HL-60 (cell line): ENCODE measurements at regions not wholly inside any gene's neighbourhood (a gene's known extent, or its start where the extent isn't known, plus 50 kb on each side); places are given as distances from the start of the nearest gene placed in this dataset.
"Not testable (repeated sequence)": the region's sequence is repeated elsewhere in the genome, so short reads cannot be mapped to it uniquely, and the experiment has no call there.

ENCODE experiments used
- DNase-seq, 2 experiments: peaks; one replicate each; pipeline ENCODE4 v3.0.0-alpha.2; 2010 to 2020; ENCODE audit warnings: low read depth in 1 of 2, low spot score in 1 of 2
- H3K27ac ChIP-seq: fragments of 250-450 bp; sonication (Bioruptor Pico); replicated peaks from 2 replicates; pipeline ENCODE4 v1.5.1; 2020; ENCODE audit warnings: mild to moderate bottlenecking, moderate library complexity
- H3K27me3 ChIP-seq: fragments of 250-450 bp; sonication (Bioruptor Pico); 2 replicates; pipeline ENCODE4 v1.5.1; 2021; ENCODE audit warnings: mild to moderate bottlenecking, moderate library complexity; ENCODE audit not compliant: insufficient read depth, poor library complexity, severe bottlenecking
- H3K4me3 ChIP-seq: replicated peaks from 2 replicates; pipeline ENCODE4 v1.5.1; 2011; ENCODE audit warnings: mild to moderate bottlenecking, control low read depth, low read length; ENCODE audit not compliant: insufficient read depth
- CTCF ChIP-seq: IDR thresholded peaks from one replicate; pipeline ENCODE4 v1.5.1; 2011; ENCODE audit warnings: low read length, control low read depth, inconsistent platforms; ENCODE audit not compliant: insufficient read depth
- GABPA ChIP-seq: IDR thresholded peaks from 2 replicates; pipeline ENCODE4 v1.6.1; 2012; ENCODE audit warnings: low read depth
- POLR2AphosphoS5 ChIP-seq: IDR thresholded peaks from 2 replicates; pipeline ENCODE4 v1.6.1; 2012; ENCODE audit warnings: low read depth
- REST ChIP-seq: IDR thresholded peaks from 2 replicates; pipeline ENCODE4 v1.6.1; 2012; ENCODE audit warnings: low read depth; ENCODE audit not compliant: insufficient replicate concordance
- SPI1 ChIP-seq: IDR thresholded peaks from 2 replicates; pipeline ENCODE4 v1.6.1; 2012; ENCODE audit warnings: low read depth, mild to moderate bottlenecking, borderline replicate concordance

- DNase-seq, result no peak
- H3K27ac ChIP-seq, result no peak overlapping the region
- TF ChIP-seq CTCF, result no peak
- no peak for TF ChIP-seq REST
- no peak for TF ChIP-seq SPI1
- no peak for TF ChIP-seq POLR2AphosphoS5
- TF ChIP-seq GABPA, result no peak
These were observed 691.7 kb upstream of the SLC35B3 start for GRCh38 chr6:9126878-9127560.

GRCh38 chr6:9126034-9126433, 690.7 kb upstream of the SLC35B3 start:
- H3K27me3 ChIP-seq, DNase-seq, H3K4me3 ChIP-seq, H3K27ac ChIP-seq: not testable (repeated sequence)

More at GRCh38 chr6:9126878-9127560, 691.7 kb upstream of the SLC35B3 start:
- H3K27me3 ChIP-seq, result no peaks in the 10 kb centered on the region
- H3K4me3 ChIP-seq, result no peak overlapping the region

GRCh38 chr6:9121549-9121948, 686.2 kb upstream of the SLC35B3 start:
- Histone ChIP-seq H3K4me3 (no peak overlapping the region), H3K27me3 (no peaks in the 10 kb centered on the region), H3K27ac (no peak overlapping the region)
- TF ChIP-seq GABPA (no peak), REST (no peak), CTCF (no peak), SPI1 (no peak), POLR2AphosphoS5 (no peak)
- no peak for DNase-seq

- DNase-seq, result no peak
- no peak overlapping the region for H3K4me3 ChIP-seq
- H3K27me3 ChIP-seq, result no peaks in the 10 kb centered on the region
- 0 out of 2 replicates have a peak, but pooled peaks have one; percentile 19 for TF ChIP-seq SPI1
- no peak for TF ChIP-seq CTCF
- no peak for TF ChIP-seq GABPA
- no peak for TF ChIP-seq REST
- TF ChIP-seq POLR2AphosphoS5, result no peak
- H3K27ac ChIP-seq, result no peak overlapping the region
These were observed 680.7 kb upstream of the SLC35B3 start for GRCh38 chr6:9116026-9116425.
